ENCODE measurements at regions not wholly inside any gene's neighbourhood (a gene's known extent, or its start where the extent isn't known, plus 50 kb on each side); places are given as distances from the start of the nearest gene placed in this dataset.
A peak's percentile ranks its signal among the peaks of the same experiment; 100 is the strongest.

DNA sequence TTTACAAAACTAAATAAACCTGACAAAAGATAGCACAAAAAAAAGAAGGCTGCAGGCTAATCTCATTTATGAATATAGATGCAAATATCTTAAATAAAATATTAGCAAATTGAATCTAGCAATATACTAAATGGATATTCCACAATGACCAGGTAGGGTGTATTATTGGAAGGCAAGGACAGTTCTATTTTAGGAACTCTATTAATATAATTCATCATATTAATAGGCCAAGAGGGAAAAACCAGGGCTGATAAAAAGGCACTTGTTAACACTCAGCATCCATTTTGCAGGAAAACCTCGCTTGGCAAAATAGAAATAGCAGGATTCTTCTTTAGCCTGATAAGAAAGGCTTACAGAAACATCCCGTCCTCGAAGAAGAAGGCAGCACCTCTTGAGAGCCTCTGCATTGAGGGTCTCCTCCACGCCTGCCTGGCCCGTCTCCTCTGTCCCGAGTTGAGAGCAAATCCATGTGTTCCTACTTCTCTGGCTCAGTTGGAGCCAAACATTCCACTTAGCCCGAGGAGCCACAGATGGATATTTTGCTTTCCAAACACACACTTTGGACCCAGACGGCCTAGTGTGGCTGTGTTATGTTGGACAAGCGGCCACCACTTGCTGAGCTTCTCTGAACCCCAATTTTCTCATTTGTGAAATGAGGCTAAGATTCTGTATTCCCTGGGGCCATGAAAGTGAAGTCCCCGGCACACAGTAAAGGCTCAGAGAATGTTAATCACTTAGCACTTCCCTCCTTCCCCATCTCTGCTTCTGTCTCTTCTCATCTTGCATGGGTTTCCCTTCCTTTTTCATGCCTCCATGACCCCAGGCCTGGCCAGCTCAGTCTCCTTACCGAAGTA lies 181.8 kb upstream of the MVB12B start:
- H3K27ac ChIP-seq = no peak overlapping the region
- WGBS, 2 donors = 67% methylated on average over 11 of the region's 11 CpGs
- H3K4me1 ChIP-seq = no peaks in the 10 kb centered on the region
- TF ChIP-seq CTCF (IDR thresholded peaks at IDR 0.05) = no peak
- TF ChIP-seq EP300 (IDR thresholded peaks at IDR 0.05) = no peak
- no peak for TF ChIP-seq POLR2A (IDR thresholded peaks at IDR 0.05)
- H3K4me3 ChIP-seq = no peak overlapping the region
- DNase-seq (ENCODE audit: low spot score in 2 of 2) = no peak
- H3K27me3 ChIP-seq = peaks cover 0 to 5% of the 10 kb centered on the region in 2 donors
- H3K36me3 ChIP-seq = no peaks in the 10 kb centered on the region
- H3K9me3 ChIP-seq = peaks cover 0 to 13% (median 2%) of the 10 kb centered on the region in 4 donors

DNA sequence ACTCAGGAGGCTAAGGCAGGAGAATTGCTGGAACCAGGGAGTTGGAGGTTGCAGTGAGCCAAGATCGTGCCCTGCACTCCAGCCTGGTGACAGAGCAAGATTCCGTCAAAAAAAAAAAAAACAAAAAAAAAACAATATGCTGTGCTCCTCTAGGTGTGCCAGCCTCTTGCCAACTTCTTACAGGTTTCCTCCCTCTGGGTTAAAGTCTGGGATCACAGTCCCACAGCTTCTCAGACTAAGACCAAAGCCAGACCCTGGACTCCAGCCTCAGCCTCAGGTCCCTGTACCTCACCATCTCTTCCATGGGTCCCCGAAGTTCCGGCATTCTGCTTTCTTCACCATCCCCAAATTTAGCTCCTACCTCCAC lies 180.8 kb upstream of the MVB12B start:
- Histone ChIP-seq H3K27ac (no peak overlapping the region), H3K9me3 (peaks cover 0 to 7% (median 2%) of the 10 kb centered on the region in 4 donors), H3K27me3 (peaks cover 0 to 5% of the 10 kb centered on the region in 2 donors), H3K4me1 (no peaks in the 10 kb centered on the region), H3K36me3 (no peaks in the 10 kb centered on the region), H3K4me3 (no peak overlapping the region)
- DNase-seq (ENCODE audit: low spot score in 2 of 2) = no peak
- TF ChIP-seq CTCF (IDR thresholded peaks at IDR 0.05) (no peak), POLR2A (IDR thresholded peaks at IDR 0.05) (no peak), EP300 (IDR thresholded peaks at IDR 0.05) (no peak)
- WGBS, 2 donors = 81% methylated on average over 4 of the region's 4 CpGs

DNA sequence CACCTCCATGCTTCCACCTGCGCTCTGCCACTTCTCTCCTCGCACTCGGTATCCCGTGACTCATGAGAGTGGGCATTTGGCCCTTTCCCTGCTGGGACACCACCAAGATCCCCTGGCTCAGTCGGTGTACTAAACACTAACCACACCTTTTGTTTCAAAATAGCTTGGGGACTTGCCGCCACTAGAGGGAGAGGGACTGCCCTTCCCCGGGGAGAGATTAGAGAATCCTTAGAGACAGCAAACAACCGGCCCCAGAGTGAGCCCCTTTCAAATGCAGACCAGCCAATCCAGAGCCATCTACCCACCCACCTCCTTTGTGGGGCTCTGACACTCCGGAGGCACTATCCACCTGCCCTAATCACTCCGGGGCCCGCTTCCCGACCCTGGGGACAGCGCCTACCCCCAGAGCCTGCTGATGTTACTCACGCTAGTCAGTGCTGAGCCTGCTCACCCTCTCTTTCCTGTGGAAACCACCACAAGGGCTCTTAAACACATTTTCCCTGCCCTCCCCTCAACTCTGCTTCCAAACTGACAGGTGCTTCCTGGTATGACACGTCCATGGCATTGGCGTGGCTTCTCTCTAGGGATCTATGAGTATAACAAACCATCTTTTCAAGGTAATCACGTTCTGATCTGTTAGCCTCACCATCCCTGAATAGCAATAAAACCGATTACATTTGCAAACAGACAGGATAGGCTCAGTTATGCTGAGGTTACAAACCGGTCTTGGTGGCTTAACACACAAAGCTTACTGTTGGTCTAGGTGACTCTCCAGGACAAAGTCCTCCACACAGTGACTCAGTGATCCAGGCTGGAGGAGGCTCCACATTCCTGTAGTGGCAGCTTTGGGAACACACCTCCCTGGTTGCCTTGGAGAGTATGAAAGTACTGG lies 180.1 kb upstream of the MVB12B start:
- WGBS, 2 donors = 24 to 25% methylated on average over 19 of the region's 19 CpGs
- Histone ChIP-seq H3K4me3 (no peak overlapping the region), H3K36me3 (no peaks in the 10 kb centered on the region), H3K27ac (no peak overlapping the region), H3K27me3 (peaks cover 0 to 5% of the 10 kb centered on the region in 2 donors), H3K9me3 (peaks cover 0 to 6% (median 0%) of the 10 kb centered on the region in 4 donors), H3K4me1 (no peaks in the 10 kb centered on the region)
- no peak for DNase-seq (ENCODE audit: low spot score in 2 of 2)
- TF ChIP-seq CTCF (IDR thresholded peaks at IDR 0.05) = peak in 1 of 5 experiments; percentile 8
- TF ChIP-seq POLR2A (IDR thresholded peaks at IDR 0.05) = no peak

- no peak overlapping the region for H3K27ac ChIP-seq
- no peaks in the 10 kb centered on the region for H3K36me3 ChIP-seq
- peaks cover 0 to 6% (median 0%) of the 10 kb centered on the region in 4 donors for H3K9me3 ChIP-seq
- WGBS, 2 donors = 45 to 50% methylated on average over 10 of the region's 10 CpGs
- H3K4me3 ChIP-seq = no peak overlapping the region
- no peak for DNase-seq (ENCODE audit: low spot score in 2 of 2)
- H3K27me3 ChIP-seq = peaks cover 0 to 10% of the 10 kb centered on the region in 2 donors
- no peaks in the 10 kb centered on the region for H3K4me1 ChIP-seq
- no peak for TF ChIP-seq EP300 (IDR thresholded peaks at IDR 0.05)
- no peak for TF ChIP-seq POLR2A (IDR thresholded peaks at IDR 0.05)
- no peak for TF ChIP-seq CTCF (IDR thresholded peaks at IDR 0.05)
These were observed 179.3 kb upstream of the MVB12B start for GRCh38 chr9:126147186-126147935.
